ENCODE measurements at regions not wholly inside any gene's neighbourhood (a gene's known extent, or its start where the extent isn't known, plus 50 kb on each side); places are given as distances from the start of the nearest gene placed in this dataset.

DNA sequence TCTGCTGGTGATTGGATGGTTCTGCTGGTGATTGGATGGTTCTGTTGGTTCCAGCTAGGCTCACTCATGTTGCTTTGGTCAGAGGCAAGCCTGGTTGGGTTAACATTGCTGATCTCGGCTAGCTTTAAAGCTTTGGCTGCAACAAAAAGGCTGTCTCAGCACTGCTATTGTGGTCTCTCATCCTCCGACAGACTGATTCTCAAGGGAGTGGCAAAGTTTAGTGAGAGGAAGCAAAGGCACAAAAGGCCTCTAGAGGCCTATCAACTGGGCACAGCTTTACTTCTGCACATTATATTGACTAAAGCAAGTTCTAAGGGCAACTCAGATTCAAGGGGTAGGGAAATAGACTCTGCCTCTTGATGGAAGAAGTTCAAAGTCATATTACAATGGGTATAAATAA lies 84.7 kb upstream of the LGR5 start:
- H3K18ac ChIP-seq (ENCODE audit: low read depth, low read length) = no peak overlapping the region
- H3K9ac ChIP-seq (ENCODE audit: low read depth, low read length) = no peak overlapping the region
- TF ChIP-seq POLR2A (IDR thresholded peaks at IDR 0.05; ENCODE audit: low read depth, low read length) (no peak), MAFK (IDR thresholded peaks at IDR 0.05; ENCODE audit: low read depth, low read length) (no peak), SMC3 (IDR thresholded peaks at IDR 0.05; ENCODE audit: low read depth, low read length) (no peak)
- TF ChIP-seq, protein P1, sequence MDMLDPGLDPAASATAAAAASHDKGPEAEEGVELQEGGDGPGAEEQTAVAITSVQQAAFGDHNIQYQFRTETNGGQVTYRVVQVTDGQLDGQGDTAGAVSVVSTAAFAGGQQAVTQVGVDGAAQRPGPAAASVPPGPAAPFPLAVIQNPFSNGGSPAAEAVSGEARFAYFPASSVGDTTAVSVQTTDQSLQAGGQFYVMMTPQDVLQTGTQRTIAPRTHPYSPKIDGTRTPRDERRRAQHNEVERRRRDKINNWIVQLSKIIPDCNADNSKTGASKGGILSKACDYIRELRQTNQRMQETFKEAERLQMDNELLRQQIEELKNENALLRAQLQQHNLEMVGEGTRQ (IDR thresholded peaks at IDR 0.05; ENCODE audit: low read depth, low read length) = no peak
- in situ Hi-C loops (cut with MboI; ENCODE audit: low sequenced_read_pairs) = no loop called here
- H4K91ac ChIP-seq (ENCODE audit: insufficient read depth, low read depth, low read length) = no peak overlapping the region
- no peaks in the 10 kb centered on the region for H3K36me3 ChIP-seq (ENCODE audit: control insufficient read depth, insufficient read depth, low read length)
- POLR2A ChIA-PET (ENCODE audit: unreplicated experiment) = no interaction called here
- no peak overlapping the region for H3K14ac ChIP-seq (replicated peaks; ENCODE audit: low read depth, low read length)
- H3K27me3 ChIP-seq (ENCODE audit: control insufficient read depth, insufficient read depth, low read length) = no peaks in the 10 kb centered on the region
- H4K8ac ChIP-seq (ENCODE audit: low read depth in 2 of 2, low read length in 2 of 2) = no peak overlapping the region
- H3K23ac ChIP-seq (ENCODE audit: low read depth, low read length) = no peak overlapping the region
- no peaks in the 10 kb centered on the region for H3K9me1 ChIP-seq (ENCODE audit: insufficient read depth, low read length)
- no peak overlapping the region for H3K4ac ChIP-seq (ENCODE audit: low read depth, low read length)
- no peak overlapping the region for H2BK5ac ChIP-seq (ENCODE audit: low read depth, low read length, poor library complexity, severe bottlenecking)
- no peak overlapping the region for H3K56ac ChIP-seq (ENCODE audit: extremely low read depth, insufficient read depth, low read length)
- DNase-seq (no peak), ATAC-seq (ENCODE audit: low read depth) (no peak)
- H3K4me3 ChIP-seq (ENCODE audit: insufficient read depth, low read depth, low read length) = no peak overlapping the region
- H3K4me1 ChIP-seq (ENCODE audit: control insufficient read depth, insufficient read depth, low read length) = no peaks in the 10 kb centered on the region
- dilution Hi-C loops (cut with HindIII; ENCODE audit: low sequenced_read_pairs, unreplicated experiment) = no loop called here
- H2AK9ac ChIP-seq (replicated peaks; ENCODE audit: low read depth, low read length, poor library complexity) = no peak overlapping the region
- H4K20me1 ChIP-seq (ENCODE audit: insufficient read depth, low read length) = no peaks in the 10 kb centered on the region
- no peak overlapping the region for H2AK5ac ChIP-seq (ENCODE audit: low read depth, low read length)
- H3K79me1 ChIP-seq (ENCODE audit: low read depth in 1 of 2, low read length in 2 of 2) = no peaks in the 10 kb centered on the region
- no peak overlapping the region for H2BK15ac ChIP-seq (ENCODE audit: low read depth, low read length)
- H2AFZ ChIP-seq (replicated peaks; ENCODE audit: low read length, poor library complexity) = no peak overlapping the region
- WGBS, 2 experiments (ENCODE audit: extremely low coverage in 2 of 2, insufficient read length in 1 of 2) = 17% methylated on average over 1 of the region's 2 CpGs; no CpG with 5 or more reads in 1 of the 2 experiments
- H3K9me3 ChIP-seq (ENCODE audit: control insufficient read depth, insufficient read depth, low read length) = peaks cover 3% of the 10 kb centered on the region; the same call in 1 of the 2 replicates
- H3K27ac ChIP-seq (ENCODE audit: insufficient read depth, low read length) = no peak overlapping the region
- H4K5ac ChIP-seq (ENCODE audit: low read depth, low read length) = no peak overlapping the region
- H2BK20ac ChIP-seq (ENCODE audit: low read depth, low read length) = no peak overlapping the region
- H2BK120ac ChIP-seq (ENCODE audit: low read depth, low read length) = no peak overlapping the region
- intact Hi-C loops (cut with micrococcal nuclease) = no loop called here
- CTCF ChIA-PET = interaction anchor here (0.6 kb wide), 1 partner anchor 534 kb away, joined by 3 read pairs; no protein-coding TSS in a partner anchor
- no peak overlapping the region for H3K4me2 ChIP-seq (ENCODE audit: low read depth, low read length)
- no TSS peak for BruUV-seq (replicated peaks)

Data from IMR-90 (cell line).